Activated CD8-positive, alpha-beta T cell treated with anti-CD3 and anti-CD28 coated beads, Interleukin-2, amount 10 ng/mL, durations not matched to agents 7 days and 5 days (primary cell): ENCODE measurements at regions not wholly inside any gene's neighbourhood (a gene's known extent, or its start where the extent isn't known, plus 50 kb on each side); places are given as distances from the start of the nearest gene placed in this dataset.

Experiments used
- ATAC-seq: fragments of 150-1000 bp; cut with Tn5 transposase; one replicate; pipeline ENCODE4 v1.10.0; 2021; ENCODE audit warnings: moderate library complexity
- CTCF ChIA-PET: fragments of 350-600 bp; sonication (Branson Sonifier 250); formaldehyde crosslinking; loops from one replicate; lab custom pipeline; 2021; ENCODE audit warnings: antibody characterized with exemption; lab: Charles Lee
- POLR2A ChIA-PET: fragments of 350-600 bp; sonication (Branson Sonifier 250); formaldehyde crosslinking; loops from one replicate; lab custom pipeline; 2021; ENCODE audit warnings: antibody characterized with exemption; lab: Charles Lee
- DNase-seq: peaks from one replicate; pipeline ENCODE4 v3.0.0-alpha.2; 2020
- H3K27ac Mint-ChIP-seq: one replicate; pipeline ENCODE4 v1.8.0; 2021; ENCODE audit warnings: mild to moderate bottlenecking, mixed read lengths
- H3K27me3 Mint-ChIP-seq: one replicate; pipeline ENCODE4 v1.8.0; 2021; ENCODE audit warnings: low read depth, mixed read lengths
- H3K36me3 Mint-ChIP-seq: one replicate; pipeline ENCODE4 v1.8.0; 2021; ENCODE audit warnings: low read depth, mixed read lengths
- H3K4me1 Mint-ChIP-seq: one replicate; pipeline ENCODE4 v1.8.0; 2021; ENCODE audit warnings: low read depth, mixed read lengths
- H3K4me3 Mint-ChIP-seq: one replicate; pipeline ENCODE4 v1.8.0; 2021; ENCODE audit warnings: mild to moderate bottlenecking, mixed read lengths
- H3K9me3 Mint-ChIP-seq: one replicate; pipeline ENCODE4 v1.8.0; 2022; ENCODE audit warnings: mixed read lengths; ENCODE audit not compliant: insufficient read depth

DNA sequence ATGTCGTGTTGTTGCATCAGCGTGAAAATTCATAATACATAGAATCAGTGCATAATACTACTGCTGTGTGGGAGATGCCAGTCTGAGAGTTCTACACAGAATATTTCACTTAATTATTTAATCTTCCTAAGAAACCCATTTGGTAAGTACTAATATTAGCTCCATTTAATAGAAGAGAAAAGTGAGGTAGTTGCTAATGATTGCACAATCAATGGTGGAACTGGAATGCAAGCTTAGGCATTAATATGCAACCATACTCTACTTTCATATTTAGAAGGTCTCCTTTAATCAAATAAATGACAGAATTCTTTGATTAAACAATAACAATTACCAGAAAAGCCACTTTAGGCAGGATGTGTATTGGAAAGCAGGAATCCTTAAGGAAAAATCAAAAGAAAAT, 660.7 kb upstream of the PHF14 start:
- CTCF ChIA-PET: no interaction called here
- no peak for DNase-seq
- POLR2A ChIA-PET: no interaction called here
- H3K27ac Mint-ChIP-seq: no peak overlapping the region
- no peaks in the 10 kb centered on the region for H3K36me3 Mint-ChIP-seq
- no peak for ATAC-seq
- H3K4me3 Mint-ChIP-seq: no peak overlapping the region
- H3K4me1 Mint-ChIP-seq: no peaks in the 10 kb centered on the region
- H3K9me3 Mint-ChIP-seq: peaks cover 5% of the 10 kb centered on the region
- H3K27me3 Mint-ChIP-seq: no peaks in the 10 kb centered on the region

GRCh38 chr7:10315881-10316280, 657.8 kb upstream of the PHF14 start:
- CTCF ChIA-PET: no interaction called here
- Mint-ChIP-seq H3K27ac (no peak overlapping the region), H3K36me3 (no peaks in the 10 kb centered on the region), H3K27me3 (no peaks in the 10 kb centered on the region), H3K9me3 (peaks cover 5% of the 10 kb centered on the region), H3K4me3 (no peak overlapping the region), H3K4me1 (no peaks in the 10 kb centered on the region)
- no peak for DNase-seq
- ATAC-seq: no peak
- POLR2A ChIA-PET: no interaction called here

GRCh38 chr7:10316488-10316887, 657.2 kb upstream of the PHF14 start:
- DNase-seq (no peak), ATAC-seq (no peak)
- no peak overlapping the region for H3K27ac Mint-ChIP-seq
- peaks cover 5% of the 10 kb centered on the region for H3K9me3 Mint-ChIP-seq
- no peaks in the 10 kb centered on the region for H3K4me1 Mint-ChIP-seq
- no peaks in the 10 kb centered on the region for H3K36me3 Mint-ChIP-seq
- ChIA-PET CTCF (no interaction called here), POLR2A (no interaction called here)
- H3K4me3 Mint-ChIP-seq: no peak overlapping the region
- no peaks in the 10 kb centered on the region for H3K27me3 Mint-ChIP-seq

GRCh38 chr7:10325395-10325794, 648.3 kb upstream of the PHF14 start:
- Mint-ChIP-seq H3K4me1 (no peaks in the 10 kb centered on the region), H3K27ac (no peak overlapping the region), H3K36me3 (no peaks in the 10 kb centered on the region), H3K27me3 (no peaks in the 10 kb centered on the region), H3K4me3 (no peak overlapping the region), H3K9me3 (no peaks in the 10 kb centered on the region)
- ATAC-seq (no peak), DNase-seq (no peak)
- POLR2A ChIA-PET: no interaction called here
- CTCF ChIA-PET: no interaction called here

- no peaks in the 10 kb centered on the region for H3K27me3 Mint-ChIP-seq
- H3K9me3 Mint-ChIP-seq: no peaks in the 10 kb centered on the region
- H3K4me3 Mint-ChIP-seq: no peak overlapping the region
- POLR2A ChIA-PET: no interaction called here
- DNase-seq (no peak), ATAC-seq (no peak)
- no peaks in the 10 kb centered on the region for H3K36me3 Mint-ChIP-seq
- no peaks in the 10 kb centered on the region for H3K4me1 Mint-ChIP-seq
- H3K27ac Mint-ChIP-seq: no peak overlapping the region
- CTCF ChIA-PET: no interaction called here
These were observed 630.6 kb upstream of the PHF14 start for GRCh38 chr7:10343108-10343507.

DNA sequence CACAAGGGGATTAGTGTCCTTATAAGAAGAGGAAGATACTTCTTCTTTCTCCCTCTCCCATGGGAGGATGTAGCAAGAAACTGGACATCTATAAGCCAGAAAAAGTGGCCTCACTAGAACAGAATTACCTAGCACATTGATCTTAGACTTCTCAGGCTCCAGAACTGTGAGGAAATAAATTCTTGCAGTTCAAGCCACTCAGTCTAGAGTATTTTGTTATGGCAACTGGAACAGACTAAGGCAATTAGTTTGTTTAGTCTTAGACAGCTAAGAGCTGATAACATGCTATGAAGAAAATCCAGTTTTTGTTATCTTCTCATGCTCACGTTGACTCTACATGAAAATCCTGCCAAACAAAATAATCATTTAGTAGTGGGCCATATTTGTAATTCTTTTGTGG, 627.6 kb upstream of the PHF14 start:
- Mint-ChIP-seq H3K36me3 (no peaks in the 10 kb centered on the region), H3K27ac (no peak overlapping the region), H3K4me3 (no peak overlapping the region), H3K4me1 (no peaks in the 10 kb centered on the region), H3K27me3 (no peaks in the 10 kb centered on the region), H3K9me3 (no peaks in the 10 kb centered on the region)
- DNase-seq (no peak), ATAC-seq (no peak)
- POLR2A ChIA-PET: no interaction called here
- CTCF ChIA-PET: no interaction called here

- Mint-ChIP-seq H3K27me3 (no peaks in the 10 kb centered on the region), H3K9me3 (no peaks in the 10 kb centered on the region), H3K27ac (no peak overlapping the region), H3K4me3 (no peak overlapping the region), H3K4me1 (no peaks in the 10 kb centered on the region), H3K36me3 (no peaks in the 10 kb centered on the region)
- ChIA-PET POLR2A (no interaction called here), CTCF (no interaction called here)
- no peak for DNase-seq
- no peak for ATAC-seq
These were observed 617.9 kb upstream of the PHF14 start for GRCh38 chr7:10355816-10356215.

DNA sequence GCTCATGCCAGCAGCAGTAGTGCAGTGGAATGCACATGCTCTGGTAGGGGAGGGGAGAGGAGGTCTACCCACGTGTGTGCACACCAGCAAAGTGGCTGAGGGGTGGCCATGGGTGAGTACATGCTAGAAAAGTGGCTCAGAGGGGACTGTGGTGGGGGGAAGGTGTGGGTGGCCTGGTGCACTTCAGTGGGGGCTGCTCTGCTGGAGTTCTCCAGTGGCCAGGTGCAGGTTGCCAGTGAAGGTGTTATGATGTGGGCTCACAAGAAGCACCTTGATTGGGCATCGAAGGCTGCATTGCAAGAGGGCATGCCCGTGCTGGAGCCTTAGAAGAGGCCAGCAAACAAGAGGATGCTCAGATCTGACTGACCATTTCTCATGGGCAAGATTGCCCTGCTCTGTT, 613.6 kb upstream of the PHF14 start:
- peaks cover 5% of the 10 kb centered on the region for H3K9me3 Mint-ChIP-seq
- CTCF ChIA-PET: no interaction called here
- ATAC-seq: no peak
- no peaks in the 10 kb centered on the region for H3K27me3 Mint-ChIP-seq
- no peaks in the 10 kb centered on the region for H3K4me1 Mint-ChIP-seq
- POLR2A ChIA-PET: no interaction called here
- no peaks in the 10 kb centered on the region for H3K36me3 Mint-ChIP-seq
- no peak overlapping the region for H3K27ac Mint-ChIP-seq
- H3K4me3 Mint-ChIP-seq: no peak overlapping the region
- DNase-seq: no peak

- no peak for DNase-seq
- Mint-ChIP-seq H3K36me3 (no peaks in the 10 kb centered on the region), H3K4me3 (no peak overlapping the region), H3K27me3 (no peaks in the 10 kb centered on the region), H3K9me3 (peaks cover 20% of the 10 kb centered on the region), H3K4me1 (no peaks in the 10 kb centered on the region), H3K27ac (no peak overlapping the region)
- CTCF ChIA-PET: no interaction called here
- POLR2A ChIA-PET: no interaction called here
- no peak for ATAC-seq
These were observed 571.9 kb upstream of the PHF14 start for GRCh38 chr7:10401793-10402192.

- no peak overlapping the region for H3K27ac Mint-ChIP-seq
- H3K36me3 Mint-ChIP-seq: no peaks in the 10 kb centered on the region
- no peaks in the 10 kb centered on the region for H3K27me3 Mint-ChIP-seq
- H3K4me1 Mint-ChIP-seq: no peaks in the 10 kb centered on the region
- POLR2A ChIA-PET: no interaction called here
- no peak overlapping the region for H3K4me3 Mint-ChIP-seq
- no peaks in the 10 kb centered on the region for H3K9me3 Mint-ChIP-seq
- ATAC-seq (no peak), DNase-seq (peak; percentile 36)
- CTCF ChIA-PET: interaction anchor here (0.7 to 0.9 kb wide), 3 partner anchors 10 to 20 kb away, joined by 3 to 4 read pairs (median 3); no protein-coding TSS in a partner anchor
These were observed 561.2 kb upstream of the PHF14 start for GRCh38 chr7:10412422-10413019.

- H3K27ac Mint-ChIP-seq: no peak overlapping the region
- H3K4me3 Mint-ChIP-seq: no peak overlapping the region
- no peaks in the 10 kb centered on the region for H3K9me3 Mint-ChIP-seq
- POLR2A ChIA-PET: no interaction called here
- DNase-seq (no peak), ATAC-seq (no peak)
- no peaks in the 10 kb centered on the region for H3K27me3 Mint-ChIP-seq
- H3K36me3 Mint-ChIP-seq: no peaks in the 10 kb centered on the region
- CTCF ChIA-PET: no interaction called here
- H3K4me1 Mint-ChIP-seq: no peaks in the 10 kb centered on the region
These were observed 554.7 kb upstream of the PHF14 start for GRCh38 chr7:10418985-10419384.

DNA sequence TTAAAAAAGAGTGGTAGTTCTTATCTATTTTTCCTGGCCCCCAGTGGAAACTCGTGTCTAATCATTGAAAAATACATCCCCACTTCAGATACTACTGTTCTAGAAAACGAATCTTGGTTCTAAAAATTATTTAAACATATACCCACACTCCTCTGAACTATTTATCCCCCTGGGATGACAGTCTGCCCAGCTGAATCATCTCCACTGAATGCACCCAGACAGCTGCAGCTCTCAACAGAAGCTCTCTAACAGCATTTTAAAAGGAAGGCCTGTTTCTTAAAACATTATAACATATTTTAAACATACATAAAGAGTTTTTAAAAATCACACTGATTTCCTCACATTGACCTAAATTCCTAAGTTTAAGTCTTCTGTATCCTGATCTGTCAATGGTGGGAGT, 544.6 kb upstream of the PHF14 start:
- no peak for DNase-seq
- H3K4me1 Mint-ChIP-seq: no peaks in the 10 kb centered on the region
- CTCF ChIA-PET: no interaction called here

DNA sequence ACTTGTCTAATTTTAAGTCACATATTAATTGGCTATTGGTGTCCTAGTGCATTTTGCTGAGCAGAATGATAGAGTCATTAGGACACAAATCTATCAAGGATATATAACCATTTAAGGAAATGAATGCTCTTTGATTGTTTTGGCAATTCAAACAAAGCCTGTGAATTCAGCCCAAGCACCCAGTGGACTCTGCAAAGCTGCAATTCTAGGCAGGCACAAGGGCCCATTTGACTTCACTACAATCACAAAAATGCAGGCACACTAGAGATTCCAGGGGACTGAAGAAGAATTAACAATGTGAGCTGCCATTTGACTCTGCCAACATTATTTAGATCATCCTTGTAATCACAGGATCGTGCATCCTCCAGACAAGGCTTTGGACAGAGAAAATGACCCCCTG, 544.2 kb upstream of the PHF14 start:
- CTCF ChIA-PET: no interaction called here
- H3K27me3 Mint-ChIP-seq: no peaks in the 10 kb centered on the region
- POLR2A ChIA-PET: no interaction called here

More for the DNA sequence above, 544.6 kb upstream of the PHF14 start:
- no peak overlapping the region for H3K4me3 Mint-ChIP-seq
- H3K27ac Mint-ChIP-seq: no peak overlapping the region
- no peaks in the 10 kb centered on the region for H3K27me3 Mint-ChIP-seq
- H3K9me3 Mint-ChIP-seq: no peaks in the 10 kb centered on the region
- POLR2A ChIA-PET: no interaction called here
- ATAC-seq: no peak
- H3K36me3 Mint-ChIP-seq: no peaks in the 10 kb centered on the region

More for the DNA sequence above, 544.2 kb upstream of the PHF14 start:
- Mint-ChIP-seq H3K4me3 (no peak overlapping the region), H3K36me3 (no peaks in the 10 kb centered on the region), H3K27ac (no peak overlapping the region), H3K9me3 (no peaks in the 10 kb centered on the region), H3K4me1 (no peaks in the 10 kb centered on the region)
- DNase-seq (no peak), ATAC-seq (no peak)
